ENCODE measurements at regions not wholly inside any gene's neighbourhood (a gene's known extent, or its start where the extent isn't known, plus 50 kb on each side); places are given as distances from the start of the nearest gene placed in this dataset.
"Not testable (repeated sequence)": the region's sequence is repeated elsewhere in the genome, so short reads cannot be mapped to it uniquely, and the experiment has no call there.

GRCh38 chr4:106529348-106530023 lies 160.9 kb upstream of the GIMD1 start:
- POLR2A ChIA-PET = no interaction called here
- DNase-seq (ENCODE audit: extremely low spot score) = no peak
- TF ChIP-seq ARNT (IDR thresholded peaks at IDR 0.05) = no peak
- no peak for TF ChIP-seq FOXK2 (IDR thresholded peaks at IDR 0.05)
- TF ChIP-seq FOXM1 (IDR thresholded peaks at IDR 0.05; ENCODE audit: borderline replicate concordance) = no peak
- no peak for TF ChIP-seq TARDBP (IDR thresholded peaks at IDR 0.05)
- TF ChIP-seq BHLHE40 (IDR thresholded peaks at IDR 0.05; ENCODE audit: borderline replicate concordance) = no peak
- TF ChIP-seq LEF1 (IDR thresholded peaks at IDR 0.05; ENCODE audit: borderline replicate concordance) = no peak
- TF ChIP-seq FOXA1 (IDR thresholded peaks at IDR 0.05) = no peak
- TF ChIP-seq SP1 (IDR thresholded peaks at IDR 0.05) = no peak
- no peak for TF ChIP-seq L3MBTL2 (conservative IDR thresholded peaks at IDR 0.05)
- no peak for TF ChIP-seq ZNF384 (IDR thresholded peaks at IDR 0.05)
- TF ChIP-seq HDGF (IDR thresholded peaks at IDR 0.05; ENCODE audit: borderline replicate concordance) = no peak
- no peak for TF ChIP-seq ELF4 (IDR thresholded peaks at IDR 0.05)
- no peak for TF ChIP-seq CTBP1 (IDR thresholded peaks at IDR 0.05; ENCODE audit: borderline replicate concordance)
- CTCF ChIA-PET = no interaction called here

- no peak for DNase-seq (ENCODE audit: extremely low spot score)
- TF ChIP-seq FOXM1 (IDR thresholded peaks at IDR 0.05; ENCODE audit: borderline replicate concordance) = no peak
- TF ChIP-seq ZNF384 (IDR thresholded peaks at IDR 0.05) = no peak
- TF ChIP-seq CTBP1 (IDR thresholded peaks at IDR 0.05; ENCODE audit: borderline replicate concordance) = no peak
- TF ChIP-seq LEF1 (IDR thresholded peaks at IDR 0.05; ENCODE audit: borderline replicate concordance) = no peak
- no peak for TF ChIP-seq HDGF (IDR thresholded peaks at IDR 0.05; ENCODE audit: borderline replicate concordance)
- TF ChIP-seq L3MBTL2 (conservative IDR thresholded peaks at IDR 0.05) = no peak
- TF ChIP-seq, protein P1, sequence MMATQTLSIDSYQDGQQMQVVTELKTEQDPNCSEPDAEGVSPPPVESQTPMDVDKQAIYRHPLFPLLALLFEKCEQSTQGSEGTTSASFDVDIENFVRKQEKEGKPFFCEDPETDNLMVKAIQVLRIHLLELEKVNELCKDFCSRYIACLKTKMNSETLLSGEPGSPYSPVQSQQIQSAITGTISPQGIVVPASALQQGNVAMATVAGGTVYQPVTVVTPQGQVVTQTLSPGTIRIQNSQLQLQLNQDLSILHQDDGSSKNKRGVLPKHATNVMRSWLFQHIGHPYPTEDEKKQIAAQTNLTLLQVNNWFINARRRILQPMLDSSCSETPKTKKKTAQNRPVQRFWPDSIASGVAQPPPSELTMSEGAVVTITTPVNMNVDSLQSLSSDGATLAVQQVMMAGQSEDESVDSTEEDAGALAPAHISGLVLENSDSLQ (IDR thresholded peaks at IDR 0.05) = no peak
- no peak for TF ChIP-seq TARDBP (IDR thresholded peaks at IDR 0.05)
- TF ChIP-seq ARNT (IDR thresholded peaks at IDR 0.05) = no peak
- no peak for TF ChIP-seq ELF4 (IDR thresholded peaks at IDR 0.05)
- TF ChIP-seq NFRKB (IDR thresholded peaks at IDR 0.05) = no peak
- TF ChIP-seq FOXK2 (IDR thresholded peaks at IDR 0.05) = no peak
- no peak for TF ChIP-seq SUZ12 (IDR thresholded peaks at IDR 0.05)
- no peak for TF ChIP-seq SP1 (IDR thresholded peaks at IDR 0.05)
- TF ChIP-seq BHLHE40 (IDR thresholded peaks at IDR 0.05; ENCODE audit: borderline replicate concordance) = no peak
- CTCF ChIA-PET = no interaction called here
- POLR2A ChIA-PET = no interaction called here
Measured at GRCh38 chr4:106527316-106527715, 158.7 kb upstream of the GIMD1 start.

DNA sequence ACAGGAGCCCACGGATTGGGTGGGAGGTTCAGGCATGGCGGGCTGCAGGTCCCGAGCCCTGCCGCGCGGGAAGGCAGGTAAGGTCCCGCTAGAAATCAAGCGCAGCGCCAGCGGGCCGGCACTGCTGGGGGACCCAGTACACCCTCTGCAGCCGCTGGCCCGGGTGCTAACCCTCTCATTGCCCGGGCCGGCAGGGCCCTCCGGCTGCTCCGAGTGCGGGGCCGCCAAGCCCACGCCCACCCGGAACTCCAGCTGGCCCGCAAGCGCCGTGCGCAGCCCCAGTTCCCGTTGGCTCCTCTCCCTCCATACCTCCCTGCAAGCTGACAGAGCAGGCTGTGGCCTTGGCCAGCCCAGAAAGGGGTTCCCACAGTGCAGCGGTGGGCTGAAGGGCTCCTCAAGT lies 156.8 kb upstream of the GIMD1 start:
- POLR2A ChIA-PET; DNase-seq (ENCODE audit: extremely low spot score); CTCF ChIA-PET: not testable (repeated sequence)

GRCh38 chr4:106524772-106525171 lies 156.2 kb upstream of the GIMD1 start:
- DNase-seq (ENCODE audit: extremely low spot score); POLR2A ChIA-PET; CTCF ChIA-PET: not testable (repeated sequence)

DNA sequence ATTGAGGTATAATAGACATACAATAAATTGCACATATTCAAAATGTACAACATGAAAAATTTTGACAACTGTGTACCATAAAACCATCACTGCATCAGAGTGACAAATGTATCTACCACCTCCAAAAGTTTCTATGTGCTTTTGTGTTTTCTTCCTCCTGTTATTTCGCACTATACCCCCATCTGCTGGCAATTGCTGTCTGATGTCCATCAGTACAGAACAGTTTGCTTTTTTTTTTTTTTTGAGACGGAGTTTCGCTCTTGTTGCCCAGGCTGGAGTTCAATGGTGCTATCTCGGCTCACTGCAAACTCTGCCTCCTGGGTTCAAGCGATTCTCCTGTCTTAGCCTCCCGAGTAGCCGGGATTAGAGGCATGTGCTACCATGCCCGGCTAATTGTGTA lies 154.3 kb upstream of the GIMD1 start:
- TF ChIP-seq FOXK2 (IDR thresholded peaks at IDR 0.05) (no peak), FOXA1 (IDR thresholded peaks at IDR 0.05) (no peak), ZNF384 (IDR thresholded peaks at IDR 0.05) (peak; percentile 77; the same call in 1 of the 2 replicates)
- POLR2A ChIA-PET = no interaction called here
- CTCF ChIA-PET = no interaction called here
- DNase-seq (ENCODE audit: extremely low spot score) = peak; percentile 12

GRCh38 chr4:106512706-106513105 lies 144.1 kb upstream of the GIMD1 start:
- POLR2A ChIA-PET = no interaction called here
- no peak for TF ChIP-seq LEF1 (IDR thresholded peaks at IDR 0.05; ENCODE audit: borderline replicate concordance)
- DNase-seq (ENCODE audit: extremely low spot score) = no peak
- CTCF ChIA-PET = no interaction called here

GRCh38 chr4:106507440-106507839 lies 138.9 kb upstream of the GIMD1 start:
- DNase-seq (ENCODE audit: extremely low spot score) = no peak
- ChIA-PET CTCF (no interaction called here), POLR2A (no interaction called here)
- TF ChIP-seq TARDBP (IDR thresholded peaks at IDR 0.05) (no peak), HDGF (IDR thresholded peaks at IDR 0.05; ENCODE audit: borderline replicate concordance) (no peak), SUZ12 (IDR thresholded peaks at IDR 0.05) (no peak), CTBP1 (IDR thresholded peaks at IDR 0.05; ENCODE audit: borderline replicate concordance) (no peak), NFRKB (IDR thresholded peaks at IDR 0.05) (no peak), ARNT (IDR thresholded peaks at IDR 0.05) (no peak), L3MBTL2 (conservative IDR thresholded peaks at IDR 0.05) (no peak)
- TF ChIP-seq, protein P1 (IDR thresholded peaks at IDR 0.05) = no peak
